ENCODE measurements at regions not wholly inside any gene's neighbourhood (a gene's known extent, or its start where the extent isn't known, plus 50 kb on each side); places are given as distances from the start of the nearest gene placed in this dataset.
"Not testable (repeated sequence)": the region's sequence is repeated elsewhere in the genome, so short reads cannot be mapped to it uniquely, and the experiment has no call there.

DNA sequence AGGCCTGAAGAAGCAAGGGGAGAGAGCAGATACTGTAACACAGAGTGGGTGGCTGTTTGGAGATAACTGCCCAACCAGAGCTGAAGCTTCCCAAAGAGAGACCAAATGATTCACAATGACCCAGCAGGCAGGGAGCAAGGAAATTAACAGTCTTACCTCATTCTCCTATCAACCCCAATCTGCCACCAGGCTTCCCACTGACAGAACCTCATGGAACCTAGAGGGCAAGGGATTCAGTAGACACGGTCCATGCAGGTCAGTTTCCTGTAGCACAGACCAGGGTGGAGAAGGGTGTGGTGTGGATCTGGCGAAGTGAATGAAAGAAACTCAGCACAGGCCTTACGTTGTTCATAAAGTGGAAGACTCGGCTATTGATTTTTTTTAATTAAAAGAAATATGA is 60.7 kb upstream of the ALB start:
- POLR2A ChIA-PET, result interaction anchor here (1.0 kb wide), 1 partner anchor 103 kb away, joined by 4 read pairs; no protein-coding TSS in a partner anchor
- Mint-ChIP-seq H3K27ac (ENCODE audit: low read depth, unreplicated experiment) (no peak overlapping the region), H3K27me3 (ENCODE audit: insufficient read depth, unreplicated experiment) (no peaks in the 10 kb centered on the region), H3K4me1 (ENCODE audit: insufficient read depth, unreplicated experiment) (no peaks in the 10 kb centered on the region), H3K9me3 (ENCODE audit: unreplicated experiment) (peaks cover 4% of the 10 kb centered on the region), H3K4me3 (ENCODE audit: unreplicated experiment) (no peak overlapping the region), H3K36me3 (ENCODE audit: insufficient read depth, unreplicated experiment) (no peaks in the 10 kb centered on the region)
- no TSS peak for BruUV-seq (replicated peaks)
- intact Hi-C loops (cut with micrococcal nuclease), result loop anchor here (5.0 to 10.0 kb wide), 3 partner anchors 89 to 581 kb away; no protein-coding TSS in a partner anchor
- TF ChIP-seq, protein P1, sequence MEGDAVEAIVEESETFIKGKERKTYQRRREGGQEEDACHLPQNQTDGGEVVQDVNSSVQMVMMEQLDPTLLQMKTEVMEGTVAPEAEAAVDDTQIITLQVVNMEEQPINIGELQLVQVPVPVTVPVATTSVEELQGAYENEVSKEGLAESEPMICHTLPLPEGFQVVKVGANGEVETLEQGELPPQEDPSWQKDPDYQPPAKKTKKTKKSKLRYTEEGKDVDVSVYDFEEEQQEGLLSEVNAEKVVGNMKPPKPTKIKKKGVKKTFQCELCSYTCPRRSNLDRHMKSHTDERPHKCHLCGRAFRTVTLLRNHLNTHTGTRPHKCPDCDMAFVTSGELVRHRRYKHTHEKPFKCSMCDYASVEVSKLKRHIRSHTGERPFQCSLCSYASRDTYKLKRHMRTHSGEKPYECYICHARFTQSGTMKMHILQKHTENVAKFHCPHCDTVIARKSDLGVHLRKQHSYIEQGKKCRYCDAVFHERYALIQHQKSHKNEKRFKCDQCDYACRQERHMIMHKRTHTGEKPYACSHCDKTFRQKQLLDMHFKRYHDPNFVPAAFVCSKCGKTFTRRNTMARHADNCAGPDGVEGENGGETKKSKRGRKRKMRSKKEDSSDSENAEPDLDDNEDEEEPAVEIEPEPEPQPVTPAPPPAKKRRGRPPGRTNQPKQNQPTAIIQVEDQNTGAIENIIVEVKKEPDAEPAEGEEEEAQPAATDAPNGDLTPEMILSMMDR (IDR thresholded peaks at IDR 0.05; ENCODE audit: unreplicated experiment), result no peak
- DNase-seq (ENCODE audit: unreplicated experiment), result no peak
- CTCF ChIA-PET, result interaction anchor here (0.5 to 9.0 kb wide), 7 partner anchors 8 to 310 kb away, joined by 3 to 162 read pairs (median 4); no protein-coding TSS in a partner anchor

- peaks cover 4% of the 10 kb centered on the region for H3K9me3 Mint-ChIP-seq (ENCODE audit: unreplicated experiment)
- TF ChIP-seq, protein P1 (IDR thresholded peaks at IDR 0.05; ENCODE audit: unreplicated experiment), result peak; percentile 62
- no peaks in the 10 kb centered on the region for H3K27me3 Mint-ChIP-seq (ENCODE audit: insufficient read depth, unreplicated experiment)
- no peaks in the 10 kb centered on the region for H3K36me3 Mint-ChIP-seq (ENCODE audit: insufficient read depth, unreplicated experiment)
- ChIA-PET CTCF (interaction anchor here (0.5 to 9.0 kb wide), 52 partner anchors 9 to 523 kb away, joined by 3 to 162 read pairs (median 4); no protein-coding TSS in a partner anchor), POLR2A (interaction anchor here (0.7 to 2.9 kb wide), 4 partner anchors 96 to 309 kb away, joined by 3 to 7 read pairs (median 4); no protein-coding TSS in a partner anchor)
- H3K27ac Mint-ChIP-seq (ENCODE audit: low read depth, unreplicated experiment), result no peak overlapping the region
- DNase-seq (ENCODE audit: unreplicated experiment), result peak; percentile 72
- intact Hi-C loops (cut with micrococcal nuclease), result loop anchor here (1.0 to 10.0 kb wide), 5 partner anchors 91 to 583 kb away; no protein-coding TSS in a partner anchor
- no peak overlapping the region for H3K4me3 Mint-ChIP-seq (ENCODE audit: unreplicated experiment)
- H3K4me1 Mint-ChIP-seq (ENCODE audit: insufficient read depth, unreplicated experiment), result no peaks in the 10 kb centered on the region
- BruUV-seq (replicated peaks), result no TSS peak
Observed at GRCh38 chr4:73341454-73341853, 62.6 kb upstream of the ALB start.

- no peak overlapping the region for H3K4me3 Mint-ChIP-seq (ENCODE audit: unreplicated experiment)
- no peaks in the 10 kb centered on the region for H3K4me1 Mint-ChIP-seq (ENCODE audit: insufficient read depth, unreplicated experiment)
- H3K27me3 Mint-ChIP-seq (ENCODE audit: insufficient read depth, unreplicated experiment), result no peaks in the 10 kb centered on the region
- CTCF ChIA-PET, result interaction anchor here (0.5 to 9.0 kb wide), 49 partner anchors 9 to 523 kb away, joined by 3 to 162 read pairs (median 4); no protein-coding TSS in a partner anchor
- TF ChIP-seq, protein P1 (IDR thresholded peaks at IDR 0.05; ENCODE audit: unreplicated experiment), result no peak
- no peak for DNase-seq (ENCODE audit: unreplicated experiment)
- no peaks in the 10 kb centered on the region for H3K36me3 Mint-ChIP-seq (ENCODE audit: insufficient read depth, unreplicated experiment)
- intact Hi-C loops (cut with micrococcal nuclease), result loop anchor here (1.0 to 10.0 kb wide), 5 partner anchors 91 to 584 kb away; no protein-coding TSS in a partner anchor
- no TSS peak for BruUV-seq (replicated peaks)
- H3K27ac Mint-ChIP-seq (ENCODE audit: low read depth, unreplicated experiment), result no peak overlapping the region
- POLR2A ChIA-PET, result interaction anchor here (0.7 to 2.9 kb wide), 4 partner anchors 97 to 309 kb away, joined by 3 to 7 read pairs (median 4); no protein-coding TSS in a partner anchor
- peaks cover 4% of the 10 kb centered on the region for H3K9me3 Mint-ChIP-seq (ENCODE audit: unreplicated experiment)
Observed at GRCh38 chr4:73340917-73341316, 63.2 kb upstream of the ALB start.

DNA sequence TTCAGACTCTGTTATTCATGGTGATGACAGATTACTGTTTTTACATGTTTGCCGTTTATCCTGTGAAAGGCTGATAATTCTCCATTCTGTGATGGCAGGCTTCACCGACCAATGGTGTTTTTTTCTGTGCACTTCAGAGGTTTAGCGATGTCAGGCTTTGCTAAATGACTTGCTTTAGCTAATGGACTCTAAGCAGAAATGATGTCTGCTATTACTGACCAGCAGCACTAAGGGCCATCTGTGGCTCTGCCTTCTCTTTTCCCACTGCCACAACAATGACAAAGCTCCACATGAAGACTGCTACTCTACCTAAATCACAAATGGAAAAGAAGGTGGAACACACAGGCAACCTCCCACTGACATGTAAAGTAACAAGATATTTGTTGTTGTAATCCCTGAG is 68.4 kb upstream of the ALB start:
- TF ChIP-seq, protein P1 (IDR thresholded peaks at IDR 0.05; ENCODE audit: unreplicated experiment), result no peak
- H3K4me1 Mint-ChIP-seq (ENCODE audit: insufficient read depth, unreplicated experiment), result no peaks in the 10 kb centered on the region
- no peak for DNase-seq (ENCODE audit: unreplicated experiment)
- H3K9me3 Mint-ChIP-seq (ENCODE audit: unreplicated experiment), result peaks cover 4% of the 10 kb centered on the region
- POLR2A ChIA-PET, result no interaction called here
- no peak overlapping the region for H3K27ac Mint-ChIP-seq (ENCODE audit: low read depth, unreplicated experiment)
- H3K27me3 Mint-ChIP-seq (ENCODE audit: insufficient read depth, unreplicated experiment), result no peaks in the 10 kb centered on the region
- intact Hi-C loops (cut with micrococcal nuclease), result no loop called here
- CTCF ChIA-PET, result no interaction called here
- no peaks in the 10 kb centered on the region for H3K36me3 Mint-ChIP-seq (ENCODE audit: insufficient read depth, unreplicated experiment)
- no TSS peak for BruUV-seq (replicated peaks)
- no peak overlapping the region for H3K4me3 Mint-ChIP-seq (ENCODE audit: unreplicated experiment)

GRCh38 chr4:73332012-73332411 is 72.1 kb upstream of the ALB start:
- H3K27me3 Mint-ChIP-seq (ENCODE audit: insufficient read depth, unreplicated experiment); POLR2A ChIA-PET; H3K9me3 Mint-ChIP-seq (ENCODE audit: unreplicated experiment); DNase-seq (ENCODE audit: unreplicated experiment); BruUV-seq (replicated peaks); H3K27ac Mint-ChIP-seq (ENCODE audit: low read depth, unreplicated experiment); H3K36me3 Mint-ChIP-seq (ENCODE audit: insufficient read depth, unreplicated experiment); H3K4me1 Mint-ChIP-seq (ENCODE audit: insufficient read depth, unreplicated experiment); intact Hi-C loops (cut with micrococcal nuclease); H3K4me3 Mint-ChIP-seq (ENCODE audit: unreplicated experiment): not testable (repeated sequence)
- CTCF ChIA-PET, result interaction anchor here (0.6 to 2.4 kb wide), 3 partner anchors 10 to 83 kb away, joined by 3 to 9 read pairs (median 3); no protein-coding TSS in a partner anchor
